Posterior cingulate gyrus (tissue), 11 donors: ENCODE measurements at regions not wholly inside any gene's neighbourhood (a gene's known extent, or its start where the extent isn't known, plus 50 kb on each side); places are given as distances from the start of the nearest gene placed in this dataset.
A peak's percentile ranks its signal among the peaks of the same experiment; 100 is the strongest.
"Not testable (repeated sequence)": the region's sequence is repeated elsewhere in the genome, so short reads cannot be mapped to it uniquely, and the experiment has no call there.

Source experiments
- DNase-seq, 10 donors: peaks; one replicate each; pipeline versions ENCODE4 v3.0.0 to v3.0.0-alpha.2; 2020 to 2021; ENCODE audit warnings: mixed read lengths in 3 of 10
- intact Hi-C: fragments of 100-400 bp; cut with DNase I; formaldehyde crosslinking; loops from one replicate; pipeline ENCODE4 v1.15.1; 2023

- peak in 1 of 10 donors; percentile 70 for DNase-seq
- intact Hi-C loops, result no loop called here
These were observed 52.2 kb downstream of the CALML3 start for GRCh38 chr10:5576780-5577624.

- peak in 2 of 10 donors; percentile 21 to 52 for DNase-seq
- intact Hi-C loops, result not testable (repeated sequence)
These were observed 55.3 kb downstream of the CALML3 start for GRCh38 chr10:5580038-5580428.

GRCh38 chr10:5581670-5582566 is 57.2 kb downstream of the CALML3 start:
- intact Hi-C loops, result no loop called here
- peak in 2 of 10 donors; percentile 27 to 58 for DNase-seq

DNA sequence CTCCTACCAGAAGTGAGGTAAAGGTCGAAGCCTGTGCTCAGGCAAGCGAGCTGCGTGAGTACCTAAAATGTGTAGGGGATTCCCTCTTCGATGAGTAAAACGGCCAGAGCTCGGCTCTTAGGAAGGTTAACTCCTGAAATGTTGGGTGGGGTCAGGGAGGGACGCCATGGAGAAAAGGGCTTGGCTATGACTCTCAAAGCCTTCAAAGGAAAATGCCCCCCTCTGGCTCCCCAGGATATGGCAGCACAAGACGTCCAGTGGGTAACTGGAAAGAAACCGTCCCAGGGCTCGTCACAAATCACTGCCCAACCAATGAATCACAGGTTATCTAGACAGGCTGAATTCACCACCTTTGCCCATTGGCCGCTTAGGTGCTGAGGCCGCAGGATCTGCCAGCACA is 58.0 kb downstream of the CALML3 start:
- peak in 1 of 10 donors; percentile 39 for DNase-seq
- intact Hi-C loops, result no loop called here

DNA sequence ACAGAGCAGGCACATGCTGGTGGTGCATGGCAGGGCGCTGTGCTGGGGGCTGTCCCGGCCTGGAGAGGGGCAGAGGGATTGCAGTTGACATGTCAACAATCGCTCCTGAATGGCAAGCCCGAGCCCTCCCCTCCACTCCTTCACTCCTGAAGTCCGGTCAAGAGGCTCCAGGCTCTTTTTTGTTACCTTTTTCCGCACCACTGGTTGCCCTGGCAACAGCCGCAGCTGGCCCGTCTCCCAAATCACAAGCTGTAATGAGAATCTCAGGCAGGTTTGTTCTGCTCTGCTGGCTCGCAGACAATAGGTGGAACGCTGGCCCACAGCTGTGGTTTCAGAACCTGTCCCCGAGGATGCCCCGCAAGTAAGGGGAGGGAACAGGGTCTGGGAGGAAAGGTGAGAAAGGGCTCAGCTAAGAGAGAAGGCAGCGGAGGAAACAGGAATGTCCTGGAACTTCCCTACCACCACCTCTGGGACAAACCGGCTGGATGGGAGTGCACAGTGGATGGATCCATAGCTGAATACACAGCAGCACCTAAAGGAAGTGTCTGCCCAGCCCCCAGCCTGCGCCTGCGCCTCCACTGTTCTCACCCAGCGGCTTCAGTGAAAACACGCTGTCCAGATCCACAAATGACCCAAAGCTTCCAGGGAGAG is 58.9 kb downstream of the CALML3 start:
- intact Hi-C loops, result no loop called here
- peak in 4 of 10 donors; percentile 22 to 88 (median 54) for DNase-seq

- intact Hi-C loops, result no loop called here
- peak in 1 of 10 donors; percentile 39 for DNase-seq
These were observed 60.2 kb downstream of the CALML3 start for GRCh38 chr10:5584895-5585516.

DNA sequence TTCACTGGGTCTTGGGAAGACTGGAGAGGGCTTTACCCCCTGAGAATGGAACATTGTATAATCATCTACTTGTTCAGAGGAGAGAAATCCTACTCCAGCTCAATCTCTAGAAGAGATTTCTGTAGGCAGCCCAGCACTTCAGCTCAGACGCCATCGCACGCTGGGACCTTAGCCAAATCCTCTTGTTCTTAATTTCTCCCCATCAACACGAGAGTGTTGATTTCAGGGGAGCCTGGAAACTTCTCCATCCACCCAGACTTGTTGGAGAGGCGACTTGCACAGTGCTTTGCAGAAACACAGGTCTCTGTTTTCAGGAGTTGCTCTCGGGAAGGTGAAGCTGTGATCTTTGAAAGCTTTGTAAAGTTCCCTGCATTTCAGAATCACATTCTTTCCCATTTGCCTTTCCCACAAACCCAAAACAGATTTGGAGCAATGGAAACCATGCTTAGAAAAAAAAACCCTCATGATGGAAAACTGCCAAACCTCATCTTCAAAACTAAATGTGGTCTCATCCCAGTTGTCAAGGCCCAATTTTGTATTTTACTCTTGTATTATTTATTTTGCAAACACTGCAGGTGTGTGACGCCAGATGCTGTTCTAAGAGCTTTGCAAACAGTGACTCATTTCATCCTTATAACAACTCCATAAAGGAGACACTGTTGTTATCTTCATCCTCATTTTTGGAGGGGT is 60.9 kb downstream of the CALML3 start:
- intact Hi-C loops, result no loop called here
- peak in 1 of 10 donors; percentile 69 for DNase-seq

- DNase-seq, result peak in 2 of 10 donors; percentile 53 to 80
- intact Hi-C loops, result no loop called here
These were observed 62.7 kb downstream of the CALML3 start for GRCh38 chr10:5587151-5588079.

GRCh38 chr10:5588080-5588453 is 63.3 kb downstream of the CALML3 start:
- DNase-seq, result peak in 1 of 10 donors; percentile 20
- intact Hi-C loops, result no loop called here

DNA sequence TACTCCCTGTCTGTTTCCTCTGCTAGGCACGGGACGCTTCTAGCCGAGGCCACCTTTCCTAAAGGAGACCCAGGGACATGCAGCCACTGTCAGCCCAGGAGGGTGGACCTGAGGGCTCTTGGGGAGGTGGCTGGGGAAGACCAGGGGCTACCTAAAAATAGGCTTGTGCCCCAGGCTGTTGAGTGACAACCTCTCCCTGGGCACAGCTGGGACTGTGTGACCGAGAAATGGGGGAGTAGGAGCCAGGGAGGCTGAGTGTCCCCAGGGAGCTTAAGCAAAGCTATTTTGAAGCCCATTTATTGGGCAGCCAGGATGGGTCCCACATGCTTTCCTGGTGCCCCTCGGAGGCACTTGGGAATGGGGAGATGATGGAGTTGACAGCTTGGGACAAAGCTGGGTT is 63.8 kb downstream of the CALML3 start:
- intact Hi-C loops, result no loop called here
- DNase-seq, result peak in 1 of 10 donors; percentile 48
